ENCODE measurements at regions not wholly inside any gene's neighbourhood (a gene's known extent, or its start where the extent isn't known, plus 50 kb on each side); places are given as distances from the start of the nearest gene placed in this dataset.

DNA sequence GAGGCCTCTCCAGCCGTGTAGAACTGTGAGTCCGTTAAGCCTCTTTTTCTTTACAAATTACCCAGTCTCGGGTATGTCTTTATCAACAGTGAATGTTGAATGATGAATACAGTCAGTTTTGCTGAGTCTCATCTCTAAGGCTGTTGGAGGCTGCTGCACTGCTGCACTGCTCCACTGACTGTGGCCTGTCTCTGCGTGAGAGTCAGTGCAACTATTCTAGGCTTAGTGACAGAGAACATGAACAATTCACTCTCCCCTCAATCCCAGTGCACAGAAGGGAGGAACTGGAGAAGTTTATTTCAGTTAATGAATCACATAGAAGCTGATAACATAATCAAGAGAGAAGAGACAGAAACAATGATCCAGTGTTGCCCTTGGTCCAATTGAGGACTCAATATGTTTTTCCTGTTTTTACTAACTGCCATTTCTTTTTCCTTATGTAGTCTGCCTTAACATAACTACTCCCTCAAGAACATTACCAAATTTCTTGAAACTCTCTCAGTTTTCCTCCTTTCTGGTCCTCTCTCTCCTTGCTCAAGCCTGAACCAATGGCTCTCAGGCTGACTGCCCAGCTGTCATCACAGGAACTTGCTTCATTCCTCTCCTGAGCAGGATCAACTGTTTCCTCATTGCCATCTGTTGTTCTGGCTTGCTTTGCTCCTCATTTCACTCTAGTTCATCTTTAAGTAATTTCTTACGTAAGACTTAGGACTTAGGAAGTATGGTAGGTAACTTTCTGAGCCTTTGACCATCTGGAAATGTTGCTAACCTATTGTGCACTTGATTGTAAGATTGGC is 483.2 kb downstream of the METTL4 start:
- no peak for DNase-seq

DNA sequence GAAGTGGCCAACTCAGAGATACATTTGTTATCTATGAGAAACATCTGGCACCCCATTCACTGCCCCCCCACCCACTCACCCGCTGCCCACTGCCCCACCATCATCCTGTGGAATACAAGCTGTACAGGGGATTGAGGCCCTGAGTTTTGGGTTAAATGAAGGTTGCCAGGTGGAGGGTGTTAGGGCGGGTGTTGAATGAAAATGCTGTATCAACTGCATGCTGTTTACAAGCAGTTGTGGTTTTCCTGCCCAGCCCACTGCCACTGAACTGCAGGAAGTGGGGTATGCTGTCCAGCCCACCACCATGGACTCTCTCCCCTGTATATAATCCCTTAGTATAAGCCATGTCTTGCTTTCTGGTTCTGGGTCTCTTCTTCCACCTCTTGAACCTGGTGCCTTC is 481.9 kb downstream of the METTL4 start:
- no peak for DNase-seq

DNA sequence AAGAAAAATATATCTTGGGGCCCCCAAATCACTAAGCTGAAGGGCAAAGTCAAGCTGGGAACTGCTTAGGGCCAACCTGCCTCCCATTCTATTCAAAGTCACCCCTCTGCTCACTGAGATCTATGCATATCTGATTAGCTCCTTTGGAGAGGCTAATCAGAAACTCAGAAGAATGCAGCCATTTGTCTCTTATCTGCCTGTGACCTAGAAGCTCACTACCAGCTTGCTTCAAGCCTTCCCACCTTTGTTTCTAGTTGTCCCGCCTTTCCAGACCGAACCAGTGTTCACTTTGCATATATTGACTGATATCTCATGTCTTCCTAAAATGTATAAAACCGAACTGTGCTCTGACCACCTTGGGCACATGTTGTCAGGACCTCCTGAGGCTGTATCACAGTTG is 479.4 kb downstream of the METTL4 start:
- DNase-seq, result no peak

DNA sequence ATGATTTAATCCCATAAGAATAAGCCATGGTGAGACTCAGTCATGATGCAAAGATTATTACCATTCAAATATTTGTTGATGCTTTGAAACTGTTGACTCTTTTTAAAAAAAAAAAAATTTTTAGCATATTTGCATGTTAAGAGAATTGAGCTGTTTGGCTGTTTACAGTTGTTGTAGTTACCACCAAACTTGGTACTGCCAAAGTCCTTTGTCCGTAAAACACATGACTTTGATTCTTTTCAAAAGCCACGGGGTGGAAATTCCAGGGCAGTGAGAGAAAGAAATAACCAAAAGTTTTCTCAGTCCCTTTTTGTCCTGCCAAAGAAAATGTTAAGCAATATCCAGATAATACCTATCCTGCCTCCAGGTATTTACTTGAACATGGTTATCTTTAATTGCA is 474.8 kb downstream of the METTL4 start:
- DNase-seq, result no peak

DNA sequence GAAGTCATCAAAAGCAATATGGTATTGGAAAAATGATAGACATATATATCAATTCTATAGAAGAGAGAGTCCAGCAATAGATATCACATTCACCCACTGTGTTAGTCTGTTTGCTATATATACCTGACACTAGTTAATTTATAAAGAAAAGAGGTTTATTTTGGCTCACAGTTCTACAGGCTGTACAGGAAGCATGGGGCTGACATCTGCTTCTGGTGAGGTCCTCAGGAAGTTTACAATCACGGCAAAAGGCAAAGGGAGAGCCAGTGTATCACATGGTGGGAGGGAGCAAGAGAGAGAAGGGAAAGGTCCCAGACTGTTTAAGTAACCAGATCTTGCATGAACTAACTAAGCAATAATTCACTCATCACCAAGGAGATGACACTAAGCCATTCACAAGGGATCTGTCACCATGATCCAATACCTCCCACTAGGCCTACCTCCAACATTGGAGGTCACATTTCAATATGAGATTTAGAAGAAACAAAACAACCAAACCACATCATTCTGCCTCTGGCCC is 470.6 kb downstream of the METTL4 start:
- DNase-seq, result no peak

DNA sequence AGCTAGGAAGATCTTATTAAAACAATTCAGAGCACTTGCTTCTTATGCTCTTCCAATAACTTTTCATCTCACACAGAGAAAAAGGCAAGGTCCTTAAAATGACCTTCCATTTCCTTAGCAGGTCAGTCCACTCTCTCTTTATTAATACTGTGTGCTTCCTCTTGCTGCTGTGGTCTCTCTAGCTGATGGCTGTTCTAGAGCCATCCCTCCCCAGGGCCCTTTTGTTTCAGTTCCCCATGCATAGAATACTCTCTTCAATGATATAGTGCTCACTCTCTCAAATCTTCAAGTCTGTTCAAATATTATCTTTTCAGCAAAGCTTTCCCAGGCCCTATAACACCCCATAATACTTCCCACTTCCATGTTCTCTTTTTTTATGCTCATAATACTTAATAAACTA is 469.3 kb downstream of the METTL4 start:
- no peak for DNase-seq

DNA sequence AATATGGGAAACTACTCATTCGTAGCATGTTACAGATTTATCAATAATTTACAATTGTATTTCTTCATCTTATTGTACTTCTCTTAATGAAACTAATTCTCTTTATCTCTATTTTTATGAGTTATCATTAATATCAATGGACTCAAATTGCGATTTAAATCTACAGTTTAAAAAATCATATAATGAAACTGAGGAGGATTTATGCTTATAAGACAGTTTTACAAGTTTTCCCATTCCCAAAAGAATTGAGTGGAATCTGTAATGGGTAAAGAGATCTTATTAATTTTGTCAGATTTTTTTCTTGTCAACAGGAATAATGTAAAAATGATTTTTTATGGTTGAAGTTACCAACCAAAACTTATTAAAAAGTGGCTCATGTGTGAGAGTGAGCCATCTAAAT is 468.0 kb downstream of the METTL4 start:
- DNase-seq, result no peak

DNA sequence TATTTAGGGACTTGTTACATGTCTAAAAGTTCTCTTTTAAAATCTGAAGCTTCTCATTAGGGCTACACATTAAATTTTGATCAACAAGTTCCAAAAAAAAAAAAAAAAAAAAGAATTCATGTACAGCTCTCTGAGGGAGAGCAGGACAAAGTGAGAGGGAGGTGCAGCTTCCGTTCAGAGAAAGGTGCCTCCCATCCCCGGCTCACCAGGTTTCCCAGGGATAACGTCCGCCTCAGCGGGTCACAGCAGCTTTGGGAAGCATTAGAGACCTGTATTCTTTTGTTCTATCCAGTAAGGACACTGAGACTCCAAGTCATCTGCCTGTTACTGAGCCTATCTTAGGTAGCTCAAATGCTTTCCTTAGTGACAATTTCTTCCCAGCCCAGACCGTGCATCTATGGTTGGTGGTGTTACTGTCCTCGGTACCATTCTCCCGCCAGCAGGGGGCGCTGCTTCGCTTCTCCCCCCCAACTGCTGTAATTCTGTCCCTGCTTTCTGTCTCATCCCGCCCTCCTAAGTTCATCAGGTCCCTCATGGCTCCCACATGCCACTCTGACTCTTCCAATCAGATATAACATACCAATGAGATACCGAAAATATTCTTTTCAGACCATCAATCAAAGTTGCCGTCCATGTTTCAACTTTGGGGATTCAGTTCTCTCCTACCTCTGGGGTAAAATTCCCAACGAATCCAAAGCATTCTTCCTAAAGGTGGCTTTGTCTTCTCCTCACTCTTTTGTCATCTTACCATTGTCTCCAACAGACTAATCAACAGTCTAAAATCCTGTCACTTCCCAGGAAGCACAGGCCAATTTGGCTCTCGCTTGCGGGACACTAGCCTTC is 466.5 kb downstream of the METTL4 start:
- DNase-seq, result no peak

DNA sequence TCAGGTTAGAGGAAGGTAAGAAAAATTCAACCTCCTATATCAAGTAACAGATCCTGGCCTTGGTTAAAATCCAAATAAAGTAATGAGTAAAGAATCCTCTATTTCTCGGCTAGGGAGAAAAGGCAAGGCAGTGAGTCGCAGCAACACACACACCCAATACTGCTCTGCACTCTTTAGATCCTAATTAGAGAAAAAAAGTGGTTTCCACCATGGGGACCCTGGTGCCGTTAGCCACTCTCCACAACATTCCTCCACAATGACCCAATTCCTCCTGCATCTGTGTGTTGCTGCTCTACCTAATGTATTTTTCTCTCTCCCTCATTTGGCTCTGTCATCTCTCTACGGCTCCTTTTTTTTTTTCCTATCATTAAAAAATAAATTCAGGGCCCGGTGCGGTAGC is 462.7 kb downstream of the METTL4 start:
- no peak for DNase-seq

DNA sequence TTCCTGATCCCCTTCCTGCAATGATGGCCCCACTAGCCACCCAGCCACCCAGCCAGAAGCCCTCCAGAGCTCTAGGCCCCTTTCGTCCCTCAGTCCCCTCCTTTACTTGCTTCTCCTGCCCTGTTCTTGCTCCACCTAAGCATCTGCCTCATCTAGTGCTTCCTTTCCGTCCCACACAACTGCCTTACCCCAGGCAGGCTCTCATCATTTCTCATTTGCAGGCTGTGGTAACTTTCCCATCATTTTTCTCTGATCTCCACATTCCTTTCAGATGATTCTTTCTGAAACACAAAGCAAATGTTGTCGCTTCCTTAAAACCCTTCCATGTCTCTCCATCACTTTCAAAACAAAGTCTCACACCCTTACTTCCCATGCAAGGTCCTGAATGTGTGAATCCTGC is 459.8 kb downstream of the METTL4 start:
- no peak for DNase-seq

DNA sequence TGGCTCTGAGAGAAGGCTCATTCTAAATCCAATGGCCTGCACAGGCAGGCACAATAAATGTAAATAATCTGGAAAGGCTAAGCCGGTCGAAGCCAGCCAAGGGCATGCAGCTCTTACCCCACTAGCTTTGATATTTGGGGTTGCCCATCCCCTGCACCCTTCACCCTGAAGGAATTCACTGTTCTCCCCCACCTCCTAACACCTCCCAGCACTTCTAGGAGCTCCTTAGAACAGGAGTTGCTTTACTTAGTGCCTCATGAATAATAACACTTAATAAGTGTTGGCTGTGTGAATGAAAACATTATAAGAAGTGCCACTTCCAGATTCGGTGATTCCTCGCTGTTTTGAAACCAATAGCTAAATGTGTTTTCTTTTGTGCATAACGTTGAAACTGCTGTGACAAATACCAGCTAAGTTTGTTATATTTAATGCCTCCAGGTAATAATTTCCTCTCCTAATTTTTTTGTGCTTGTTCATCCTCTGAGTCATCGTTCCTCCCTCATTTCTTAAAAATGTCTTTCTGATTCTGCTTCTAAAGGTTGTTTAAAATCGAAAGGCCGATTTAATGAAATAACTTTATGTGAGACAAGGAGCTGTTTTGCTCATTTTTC is 458.8 kb downstream of the METTL4 start:
- DNase-seq, result no peak

DNA sequence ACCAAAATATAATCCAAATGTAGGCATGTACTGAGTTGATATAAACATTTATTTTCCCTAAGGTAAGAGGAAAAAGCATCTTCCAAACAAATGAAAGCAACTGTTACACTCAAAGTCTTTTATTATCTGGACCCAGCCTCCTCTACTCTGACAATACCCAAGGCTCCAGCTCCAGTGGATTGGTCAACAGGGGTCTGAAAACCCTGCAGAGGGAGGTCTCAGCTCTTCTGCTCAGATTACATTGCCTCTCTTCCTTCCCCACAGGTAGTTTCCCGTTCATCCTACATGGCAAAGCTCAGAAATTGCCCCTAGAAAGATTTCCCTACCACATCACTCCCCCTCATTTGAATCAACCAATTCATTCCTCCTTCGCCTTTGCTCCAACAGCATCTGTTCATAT is 457.0 kb downstream of the METTL4 start:
- no peak for DNase-seq

DNA sequence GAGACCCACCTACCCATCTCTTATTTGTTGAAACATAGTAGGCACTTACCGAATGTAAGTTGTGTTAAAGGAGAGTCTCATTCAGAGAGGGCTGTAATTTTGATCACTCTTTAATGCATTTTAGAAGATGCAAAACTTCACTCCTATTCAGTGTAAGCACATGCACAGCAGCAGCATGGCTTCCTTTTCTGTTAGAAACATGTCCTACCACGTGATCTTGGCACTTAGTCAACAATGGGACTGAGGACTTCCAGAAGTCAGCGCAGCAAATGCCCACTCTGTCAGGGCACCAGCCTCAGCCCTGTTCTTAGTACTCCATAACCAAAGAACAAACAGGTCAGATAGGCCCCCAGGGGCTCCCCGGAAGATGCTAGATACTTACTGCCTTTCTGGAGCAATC is 456.5 kb downstream of the METTL4 start:
- no peak for DNase-seq

DNA sequence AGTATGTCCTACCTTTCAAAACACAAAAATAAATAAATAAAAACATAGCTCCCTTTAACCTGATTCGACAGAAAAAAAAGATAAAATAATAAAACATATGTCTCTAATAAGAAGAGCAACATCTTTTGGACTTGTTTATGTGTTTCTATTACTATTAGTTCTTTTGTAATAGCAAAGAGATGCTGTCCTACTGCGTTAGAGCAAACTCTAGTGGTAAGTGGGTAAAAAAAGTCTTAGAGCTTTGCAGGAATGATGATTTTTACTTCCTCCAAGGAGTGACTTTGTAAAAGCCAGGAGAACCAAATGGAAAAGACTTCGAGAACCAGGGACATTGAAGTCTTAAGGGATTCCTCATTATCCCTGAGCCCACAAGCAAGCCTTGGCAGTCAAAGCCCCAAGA is 450.1 kb downstream of the METTL4 start:
- no peak for DNase-seq

DNA sequence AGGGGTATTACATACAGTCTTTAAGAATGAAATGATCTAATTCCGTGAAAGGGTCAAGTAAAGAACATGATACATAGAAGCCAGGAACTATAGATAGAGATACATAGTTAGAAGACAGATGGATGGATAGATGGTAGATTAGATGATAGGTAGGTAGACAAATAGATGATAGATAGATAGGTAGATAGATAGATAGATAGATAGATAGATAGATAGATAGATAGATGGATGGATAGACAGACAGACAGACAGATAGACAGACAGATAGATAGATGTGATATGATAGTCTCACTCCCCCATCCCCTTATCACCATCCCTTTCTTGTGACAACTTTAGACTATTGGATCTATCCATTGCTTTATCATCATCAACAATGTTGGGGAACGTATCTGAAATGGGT is 448.2 kb downstream of the METTL4 start:
- DNase-seq, result no peak

DNA sequence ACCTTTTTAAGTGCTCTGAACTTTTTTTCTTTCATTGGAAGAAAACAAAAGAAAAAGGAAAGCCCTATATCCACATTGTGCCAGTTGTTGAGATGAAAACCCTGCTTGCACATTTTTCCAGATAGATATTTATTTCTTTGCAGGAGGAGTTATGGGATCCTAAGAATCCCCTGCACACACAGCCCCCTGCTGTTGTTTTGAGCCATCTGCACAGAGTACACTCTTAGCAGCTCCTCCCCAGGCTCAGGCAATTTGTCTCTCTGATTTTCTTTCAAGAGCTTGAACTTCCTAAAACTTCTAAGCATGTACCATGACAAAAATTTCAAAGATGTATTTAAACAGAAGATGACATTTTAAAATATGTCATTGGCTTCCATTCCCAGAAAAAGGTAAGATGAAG is 436.9 kb downstream of the METTL4 start:
- DNase-seq, result no peak

DNA sequence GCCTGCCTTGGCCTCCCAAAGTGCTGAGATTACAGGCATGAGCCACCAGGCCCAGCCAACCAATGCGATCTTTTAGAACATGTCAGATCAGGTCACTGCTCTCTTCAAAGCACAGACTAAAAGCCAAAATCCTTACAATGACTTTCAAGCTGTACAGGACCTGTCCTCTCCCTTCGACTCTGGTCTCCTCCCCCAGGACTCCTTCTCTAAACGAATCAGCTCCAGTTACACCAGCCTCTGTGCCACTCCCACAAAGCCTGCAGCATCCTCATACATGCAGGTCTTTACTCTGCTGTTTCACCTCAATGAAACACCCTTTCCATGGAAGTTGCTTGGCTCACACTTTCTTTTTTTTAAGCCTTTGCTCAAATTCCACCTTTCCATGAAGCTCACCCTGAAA is 436.0 kb downstream of the METTL4 start:
- DNase-seq, result no peak

DNA sequence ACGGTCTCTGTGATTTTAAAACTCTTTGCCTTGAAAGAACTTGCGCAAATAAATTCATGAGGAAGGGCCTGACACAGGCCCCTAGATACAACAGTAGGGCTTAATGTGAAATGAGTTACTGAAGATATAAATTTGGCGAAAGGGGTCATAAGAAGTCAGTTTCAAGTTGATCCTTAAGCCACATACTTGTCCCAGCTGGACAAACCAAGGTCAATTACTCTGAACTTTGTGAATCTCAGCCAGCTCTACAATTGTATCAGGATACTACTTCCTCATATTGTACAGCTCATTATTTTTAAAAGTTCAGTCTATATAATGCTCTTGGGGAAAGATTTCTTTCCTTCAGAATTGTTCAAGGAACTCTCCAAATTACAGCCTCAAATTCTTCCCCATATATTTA is 432.8 kb downstream of the METTL4 start:
- no peak for DNase-seq

DNA sequence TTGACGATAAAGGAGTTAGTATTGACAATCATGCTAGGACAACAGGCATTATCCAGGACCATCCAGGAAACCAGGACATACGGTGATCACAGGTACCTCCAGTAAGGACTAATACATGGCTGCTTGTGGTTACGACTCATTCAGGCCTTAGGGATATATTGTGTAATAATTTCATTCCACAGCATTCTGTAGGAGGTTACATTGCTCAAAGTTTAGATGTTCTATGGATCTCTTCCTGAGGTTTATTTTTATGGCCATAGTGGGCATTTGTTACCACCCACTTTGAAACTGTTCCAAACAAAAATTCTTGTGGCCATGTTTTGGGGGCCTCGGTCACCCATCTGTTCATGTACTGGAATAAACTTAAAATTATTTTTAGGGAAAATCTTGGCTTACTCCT is 431.6 kb downstream of the METTL4 start:
- no peak for DNase-seq

DNA sequence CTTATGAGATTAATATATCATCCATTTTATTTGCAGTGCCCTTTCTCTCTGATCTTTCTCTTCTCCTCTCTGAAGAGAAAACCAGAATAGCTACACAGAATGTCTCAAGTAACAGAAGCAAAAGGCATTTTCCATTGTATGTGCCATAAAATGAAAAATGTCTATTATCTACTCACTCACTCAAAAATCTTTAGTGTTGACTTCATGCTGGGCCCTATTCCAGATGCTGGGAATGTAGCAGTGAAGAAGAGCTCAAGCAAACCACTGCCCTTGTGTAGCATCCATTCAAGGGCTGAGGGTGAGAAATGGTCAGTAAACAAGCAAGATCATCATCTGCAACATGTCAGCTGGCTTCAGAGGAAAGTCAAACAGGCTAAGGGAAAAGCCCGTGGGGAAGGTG is 427.7 kb downstream of the METTL4 start:
- DNase-seq, result no peak

DNA sequence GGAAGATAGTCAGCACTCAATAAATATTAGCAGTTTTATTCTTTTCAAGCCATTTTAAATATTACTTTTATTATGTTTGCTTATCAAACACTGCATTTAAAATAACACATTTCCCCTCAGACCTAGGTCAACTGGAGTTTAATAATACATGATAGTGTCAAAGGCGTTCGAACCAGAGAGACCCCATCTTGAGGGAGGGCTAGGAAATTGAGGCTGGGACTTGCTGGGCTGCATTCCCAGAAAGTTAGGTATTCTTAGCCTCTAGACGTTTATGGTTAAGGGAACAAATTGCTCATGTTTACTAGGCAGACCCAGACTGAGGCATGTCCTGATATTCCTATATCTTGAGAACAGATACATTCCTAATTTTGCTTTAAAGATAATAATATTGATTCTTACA is 426.5 kb downstream of the METTL4 start:
- no peak for DNase-seq

DNA sequence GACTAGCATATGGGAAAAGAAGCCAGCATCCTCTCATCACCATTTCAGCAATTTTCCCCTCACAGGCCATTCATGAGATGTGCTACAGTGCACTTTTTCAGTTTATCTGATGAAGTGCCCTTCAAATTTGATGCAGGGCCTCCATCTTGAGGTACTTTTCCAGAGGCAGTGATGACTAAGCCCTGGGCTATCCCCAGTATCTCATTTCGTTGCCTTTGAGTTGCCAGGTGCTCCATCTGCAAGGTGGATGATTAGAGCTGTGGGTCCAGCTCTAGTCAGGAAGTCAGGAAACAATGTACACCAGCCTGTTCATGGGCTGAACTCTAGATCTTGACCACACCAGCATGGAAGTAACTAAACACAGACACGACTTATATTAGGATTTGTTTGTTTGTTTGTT is 425.2 kb downstream of the METTL4 start:
- DNase-seq, result no peak

DNA sequence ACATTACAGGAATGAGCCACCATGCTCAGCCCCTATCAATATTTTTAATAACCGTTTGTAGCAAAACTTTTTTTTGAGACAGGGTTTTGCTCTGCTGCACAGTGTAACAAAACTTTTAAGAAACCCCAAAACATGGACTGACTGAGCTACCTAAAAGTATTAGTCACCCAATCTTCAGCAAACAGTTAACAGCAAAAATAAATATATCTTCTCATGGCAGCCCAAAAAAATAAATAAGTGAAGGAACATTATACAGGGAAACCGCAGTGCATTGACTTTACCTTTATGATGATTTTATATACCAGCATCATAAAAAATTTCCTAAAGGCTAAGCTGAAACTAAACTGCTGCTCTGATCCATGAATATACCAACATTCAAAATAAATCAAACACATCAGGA is 424.6 kb downstream of the METTL4 start:
- no peak for DNase-seq

All from NCI-H345 (cell line).